NCI-H146 treated with DMSO at 0.1 percent for 48 hours (cell line): ENCODE measurements at regions not wholly inside any gene's neighbourhood (a gene's known extent, or its start where the extent isn't known, plus 50 kb on each side); places are given as distances from the start of the nearest gene placed in this dataset.

Source experiments
- DNase-seq: peaks from one replicate; lab custom pipeline; 2025; ENCODE audit not compliant: unreplicated experiment; lab: John Stamatoyannopoulos, UW

GRCh38 chr16:81185416-81185815 lies 53.1 kb upstream of the BCO1 start:
- no peak for DNase-seq

- DNase-seq = peak; percentile 4
Measured at GRCh38 chr16:81181013-81181720, 57.3 kb upstream of the BCO1 start.

GRCh38 chr16:81180578-81180977 lies 57.9 kb upstream of the BCO1 start:
- no peak for DNase-seq

- DNase-seq = no peak
Measured at GRCh38 chr16:81179219-81179618, 59.3 kb upstream of the BCO1 start.

GRCh38 chr16:81175325-81175891 lies 63.1 kb upstream of the BCO1 start:
- DNase-seq = no peak

- no peak for DNase-seq
Measured at GRCh38 chr16:81174644-81175324, 63.7 kb upstream of the BCO1 start.

GRCh38 chr16:81172769-81173658 lies 65.5 kb upstream of the BCO1 start:
- peak; percentile 1 for DNase-seq

- no peak for DNase-seq
Measured at GRCh38 chr16:81170824-81171223, 67.7 kb upstream of the BCO1 start.

GRCh38 chr16:81168406-81168805 lies 70.1 kb upstream of the BCO1 start:
- DNase-seq = no peak

GRCh38 chr16:81167851-81168250 lies 70.6 kb upstream of the BCO1 start:
- DNase-seq = no peak

GRCh38 chr16:81166417-81167300 lies 70.5 kb upstream of the GCSH start:
- DNase-seq = no peak

GRCh38 chr16:81165411-81166097 lies 69.4 kb upstream of the GCSH start:
- DNase-seq = no peak

- no peak for DNase-seq
Measured at GRCh38 chr16:81164958-81165357, 68.8 kb upstream of the GCSH start.

GRCh38 chr16:81164481-81164880 lies 68.3 kb upstream of the GCSH start:
- DNase-seq = no peak

GRCh38 chr16:81163671-81164070 lies 67.5 kb upstream of the GCSH start:
- no peak for DNase-seq

- DNase-seq = no peak
Measured at GRCh38 chr16:81158964-81159363, 62.8 kb upstream of the GCSH start.

- DNase-seq = no peak
Measured at GRCh38 chr16:81155769-81156168, 59.6 kb upstream of the GCSH start.

GRCh38 chr16:81151648-81152310 lies 55.6 kb upstream of the GCSH start:
- no peak for DNase-seq

- no peak for DNase-seq
Measured at GRCh38 chr16:81149614-81150013, 53.4 kb upstream of the GCSH start.
